Endothelial cell of umbilical vein (primary cell): ENCODE measurements at regions not wholly inside any gene's neighbourhood (a gene's known extent, or its start where the extent isn't known, plus 50 kb on each side); places are given as distances from the start of the nearest gene placed in this dataset.

ENCODE experiments used
- BruUV-seq: library from RNA; stranded (reverse); fragments of 400-500 nt; replicated peaks from 2 replicates; lab custom pipeline; 2021; lab: Mats Ljungman, UMichigan
- CTCF ChIA-PET: fragments of 300-600, 350-600 bp; sonication (Branson Sonifier 250); formaldehyde crosslinking; loops from one replicate; lab custom pipeline; 2021; ENCODE audit warnings: antibody characterized with exemption, inconsistent platforms; lab: Charles Lee
- POLR2A ChIA-PET: fragments of 300-600, 350-600 bp; sonication (Branson Sonifier 250); formaldehyde crosslinking; loops from one replicate; lab custom pipeline; 2021; ENCODE audit warnings: antibody characterized with exemption, inconsistent platforms; lab: Charles Lee
- DNase-seq: peaks from one replicate; pipeline ENCODE4 v3.0.0-alpha.2; 2011; ENCODE audit warnings: low read depth, low spot score
- FAIRE-seq: peaks from 2 replicates; lab custom pipeline; 2011; peaks lifted over from hg19 to GRCh38; lab: Jason Lieb, UNC
- H2AFZ ChIP-seq: 2 replicates; pipeline ENCODE4 v1.6.0; 2012; ENCODE audit warnings: low read depth, low read length, control low read depth, inconsistent platforms
- H3K27ac ChIP-seq: 2 replicates; pipeline ENCODE4 v1.5.1; 2011; ENCODE audit warnings: low read depth, mild to moderate bottlenecking, control low read depth, low read length, moderate library complexity; ENCODE audit not compliant: insufficient read depth
- H3K27me3 ChIP-seq, 2 experiments: 2 replicates each; pipeline versions ENCODE4 v1.6.0 to v1.6.1; 2011; ENCODE audit warnings: low read length in 2 of 2, mixed read lengths in 1 of 2; ENCODE audit not compliant: control insufficient read depth in 2 of 2, insufficient read depth in 2 of 2
- H3K36me3 ChIP-seq, 2 experiments: 2 replicates in 1 of 2; 3 replicates in 1 of 2; pipeline ENCODE4 v1.5.1; 2011; ENCODE audit warnings: low read length in 2 of 2, mild to moderate bottlenecking in 1 of 2, moderate library complexity in 1 of 2; ENCODE audit not compliant: control insufficient read depth in 2 of 2, insufficient read depth in 2 of 2; ENCODE audit errors: extremely low read depth in 1 of 2
- H3K4me1 ChIP-seq: 3 replicates; pipeline ENCODE4 v1.5.1; 2011; ENCODE audit warnings: mild to moderate bottlenecking, low read length; ENCODE audit not compliant: control insufficient read depth, insufficient read depth; ENCODE audit errors: extremely low read depth
- H3K4me2 ChIP-seq: 2 replicates; pipeline ENCODE4 v1.6.1; 2011; ENCODE audit warnings: low read length, control low read depth, mixed read lengths; ENCODE audit not compliant: insufficient read depth
- H3K4me3 ChIP-seq, 3 experiments: fragments of 200-600 bp in 1 of 3; sonication (generic), shearing (Covaris generic) in 1 of 3; replicated peaks in 1 of 3; 2 replicates each; pipeline ENCODE4 v1.5.1; 2011 to 2016; ENCODE audit warnings: control low read depth in 3 of 3, low read length in 3 of 3, mild to moderate bottlenecking in 2 of 3, inconsistent platforms in 1 of 3, low read depth in 1 of 3, moderate library complexity in 1 of 3; ENCODE audit not compliant: insufficient read depth in 1 of 3
- H3K79me2 ChIP-seq: 2 replicates; pipeline ENCODE4 v1.6.0; 2012; ENCODE audit warnings: low read length, inconsistent platforms; ENCODE audit not compliant: control insufficient read depth, insufficient read depth
- H3K9ac ChIP-seq: replicated peaks from 2 replicates; pipeline ENCODE3; 2011; ENCODE audit warnings: low read length, control low read depth; ENCODE audit not compliant: insufficient read depth; ENCODE audit errors: extremely low read depth
- H3K9me1 ChIP-seq: replicated peaks from 3 replicates; pipeline ENCODE4 v1.6.0; 2011; ENCODE audit warnings: mild to moderate bottlenecking, low read length; ENCODE audit not compliant: control insufficient read depth, insufficient read depth; ENCODE audit errors: extremely low read depth
- H3K9me3 ChIP-seq: replicated peaks from 2 replicates; pipeline ENCODE4 v1.5.1; 2012; ENCODE audit warnings: low read length, inconsistent platforms; ENCODE audit not compliant: control insufficient read depth, insufficient read depth
- H4K20me1 ChIP-seq: replicated peaks from 2 replicates; pipeline ENCODE3; 2011; ENCODE audit warnings: mild to moderate bottlenecking, low read length; ENCODE audit not compliant: control insufficient read depth, insufficient read depth; ENCODE audit errors: extremely low read depth
- EZH2 ChIP-seq: IDR thresholded peaks from 2 replicates; pipeline ENCODE4 v1.6.1; 2012; ENCODE audit warnings: borderline replicate concordance, low read depth, mild to moderate bottlenecking, moderate library complexity, low read length, inconsistent platforms; ENCODE audit not compliant: severe bottlenecking
- FOS ChIP-seq: IDR thresholded peaks from 2 replicates; pipeline ENCODE4 v1.6.1; 2011; ENCODE audit warnings: mild to moderate bottlenecking, low read length, moderate library complexity, borderline replicate concordance; ENCODE audit not compliant: insufficient read depth
- GATA2 ChIP-seq: IDR thresholded peaks from 2 replicates; pipeline ENCODE4 v1.7.0; 2011; ENCODE audit warnings: low read depth, mild to moderate bottlenecking, moderate library complexity, mixed read lengths, low read length; ENCODE audit not compliant: insufficient read length, insufficient read depth
- JUN ChIP-seq: IDR thresholded peaks from 2 replicates; pipeline ENCODE4 v1.6.1; 2011; ENCODE audit warnings: borderline replicate concordance, low read depth; ENCODE audit not compliant: insufficient read length, insufficient read depth
- MYC ChIP-seq: IDR thresholded peaks from one replicate; pipeline ENCODE4 v1.6.1; 2011; ENCODE audit warnings: mild to moderate bottlenecking, low read depth, low read length
- POLR2A ChIP-seq: IDR thresholded peaks from 2 replicates; pipeline ENCODE4 v1.6.1; 2012; ENCODE audit warnings: low read depth, mild to moderate bottlenecking, control low read depth, low read length
- POLR2AphosphoS5 ChIP-seq: IDR thresholded peaks from 2 replicates; pipeline ENCODE4 v1.6.1; 2012; ENCODE audit warnings: low read depth, mild to moderate bottlenecking, control low read depth, low read length, moderate library complexity; ENCODE audit not compliant: insufficient read depth
- dilution Hi-C: fragments of 300-500 bp; cut with MboI; formaldehyde crosslinking; loops from one replicate; pipeline ENCODE4 v1.15.0; 2019; ENCODE audit warnings: low sequenced_read_pairs; ENCODE audit not compliant: extremely low pct_ligation_motif_present
- intact Hi-C: fragments of 100-400 bp; cut with micrococcal nuclease; formaldehyde crosslinking; loops from one replicate; pipeline ENCODE4 v1.10.0; 2022
- TF ChIP-seq, protein P1 (sequence below), 2 donors: IDR thresholded peaks; 1 replicate in 1 of 2; 2 replicates in 1 of 2; pipeline ENCODE4 v1.5.1; 2011; ENCODE audit warnings: low read length in 2 of 2, mild to moderate bottlenecking in 2 of 2, moderate library complexity in 2 of 2, control low read depth in 1 of 2, inconsistent platforms in 1 of 2, low read depth in 1 of 2; ENCODE audit not compliant: insufficient read depth in 1 of 2; ENCODE audit errors: extremely low read depth in 1 of 2
- TF ChIP-seq, protein P2 (sequence below): IDR thresholded peaks from 2 replicates; pipeline ENCODE4 v1.6.1; 2011; ENCODE audit not compliant: insufficient read depth, insufficient read length

DNA sequence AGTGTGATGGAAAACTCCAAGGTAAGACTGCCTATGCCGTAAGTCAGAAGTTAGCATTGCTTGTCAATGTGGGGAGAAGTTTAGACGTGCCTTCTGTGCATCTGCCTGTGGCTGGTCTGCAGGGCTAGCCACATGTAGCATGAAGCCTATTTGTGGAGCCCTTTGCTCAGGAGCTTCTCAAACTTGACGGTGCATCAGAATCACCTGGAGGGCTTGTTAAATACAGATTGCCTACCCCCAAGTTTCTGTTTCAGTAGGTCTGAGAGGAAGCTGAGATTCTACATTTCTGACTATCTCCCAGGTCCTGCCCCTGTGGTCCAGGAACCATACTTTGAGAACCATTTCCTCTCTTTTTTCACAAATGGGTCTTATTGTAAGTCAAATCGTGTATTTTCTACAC, 292.1 kb upstream of the TPM1 start:
- Histone ChIP-seq H3K9me3 (no peaks in the 10 kb centered on the region), H3K4me1 (no peaks in the 10 kb centered on the region), H3K27ac (no peak overlapping the region), H2AFZ (no peak overlapping the region), H3K9me1 (no peaks in the 10 kb centered on the region), H3K36me3 (no peaks in the 10 kb centered on the region), H3K79me2 (no peaks in the 10 kb centered on the region), H3K4me2 (no peak overlapping the region), H3K9ac (no peak overlapping the region), H3K27me3 (peaks cover 0 to 2% of the 10 kb centered on the region in 2 experiments), H3K4me3 (no peak overlapping the region), H4K20me1 (no peaks in the 10 kb centered on the region)
- POLR2A ChIA-PET, result no interaction called here
- intact Hi-C loops, result no loop called here
- DNase-seq (no peak), FAIRE-seq (no peak)
- no TSS peak for BruUV-seq
- dilution Hi-C loops, result no loop called here
- CTCF ChIA-PET, result no interaction called here
- TF ChIP-seq, protein P1, sequence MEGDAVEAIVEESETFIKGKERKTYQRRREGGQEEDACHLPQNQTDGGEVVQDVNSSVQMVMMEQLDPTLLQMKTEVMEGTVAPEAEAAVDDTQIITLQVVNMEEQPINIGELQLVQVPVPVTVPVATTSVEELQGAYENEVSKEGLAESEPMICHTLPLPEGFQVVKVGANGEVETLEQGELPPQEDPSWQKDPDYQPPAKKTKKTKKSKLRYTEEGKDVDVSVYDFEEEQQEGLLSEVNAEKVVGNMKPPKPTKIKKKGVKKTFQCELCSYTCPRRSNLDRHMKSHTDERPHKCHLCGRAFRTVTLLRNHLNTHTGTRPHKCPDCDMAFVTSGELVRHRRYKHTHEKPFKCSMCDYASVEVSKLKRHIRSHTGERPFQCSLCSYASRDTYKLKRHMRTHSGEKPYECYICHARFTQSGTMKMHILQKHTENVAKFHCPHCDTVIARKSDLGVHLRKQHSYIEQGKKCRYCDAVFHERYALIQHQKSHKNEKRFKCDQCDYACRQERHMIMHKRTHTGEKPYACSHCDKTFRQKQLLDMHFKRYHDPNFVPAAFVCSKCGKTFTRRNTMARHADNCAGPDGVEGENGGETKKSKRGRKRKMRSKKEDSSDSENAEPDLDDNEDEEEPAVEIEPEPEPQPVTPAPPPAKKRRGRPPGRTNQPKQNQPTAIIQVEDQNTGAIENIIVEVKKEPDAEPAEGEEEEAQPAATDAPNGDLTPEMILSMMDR (IDR thresholded peaks at IDR 0.05; ENCODE audit: extremely low read depth in 1 of 2, insufficient read depth in 1 of 2, low read depth in 1 of 2, low read length in 2 of 2), result no peak
- TF ChIP-seq FOS (no peak), EZH2 (no peak), GATA2 (no peak), MYC (no peak), JUN (no peak), POLR2A (no peak), POLR2AphosphoS5 (no peak)
- TF ChIP-seq, protein P2, sequence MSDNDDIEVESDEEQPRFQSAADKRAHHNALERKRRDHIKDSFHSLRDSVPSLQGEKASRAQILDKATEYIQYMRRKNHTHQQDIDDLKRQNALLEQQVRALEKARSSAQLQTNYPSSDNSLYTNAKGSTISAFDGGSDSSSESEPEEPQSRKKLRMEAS, result no peak
